GM18907 (cell line): ENCODE measurements at regions not wholly inside any gene's neighbourhood (a gene's known extent, or its start where the extent isn't known, plus 50 kb on each side); places are given as distances from the start of the nearest gene placed in this dataset.

Experiments used
- ATAC-seq: cut with Tn5 transposase; IDR thresholded peaks from one replicate; pipeline ENCODE4 v1.9.1; 2021; ENCODE audit warnings: mild to moderate bottlenecking, moderate library complexity; ENCODE audit not compliant: unreplicated experiment

GRCh38 chr3:159593927-159594605, 394.6 kb upstream of the IL12A start:
- no peak for ATAC-seq

DNA sequence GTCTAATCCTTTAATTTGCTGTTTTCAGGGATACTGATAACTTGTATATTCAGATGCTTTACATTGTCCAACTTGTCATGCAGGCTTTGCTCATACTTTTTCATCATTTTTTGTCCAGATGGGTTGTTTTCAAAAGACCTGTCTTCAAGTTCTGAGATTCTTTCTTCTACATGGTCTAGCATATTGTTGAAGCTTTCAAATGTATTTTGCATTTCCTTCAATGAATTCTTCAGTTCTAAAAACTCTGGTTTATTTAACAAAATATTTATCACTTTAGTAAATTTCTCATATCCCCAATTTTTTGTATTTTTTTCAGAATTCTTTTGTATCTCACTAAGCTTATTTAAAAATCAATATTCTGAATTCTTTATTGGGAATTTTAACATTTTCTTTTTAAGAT, 388.3 kb upstream of the IL12A start:
- ATAC-seq, result no peak

DNA sequence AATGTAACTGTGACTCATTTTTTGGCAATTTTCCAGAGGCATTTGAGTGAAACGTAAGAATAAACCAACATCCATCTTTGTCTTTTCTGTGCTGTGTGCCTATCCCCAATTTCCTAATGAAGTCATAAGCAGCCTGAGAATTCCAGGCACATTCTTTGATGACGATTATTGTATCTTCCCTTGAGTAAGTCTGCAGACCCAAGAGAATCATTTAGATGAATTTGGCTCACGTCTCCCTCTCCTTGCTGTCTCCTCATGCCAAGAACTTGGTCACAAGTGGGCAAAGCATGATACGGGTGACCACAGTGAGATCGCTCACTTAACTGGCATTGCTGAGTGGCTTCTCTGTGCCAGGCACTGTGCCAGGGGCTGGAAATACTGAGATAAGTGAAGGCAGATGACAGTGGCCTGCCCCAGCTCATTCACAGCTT, 384.5 kb upstream of the IL12A start:
- ATAC-seq, result no peak

DNA sequence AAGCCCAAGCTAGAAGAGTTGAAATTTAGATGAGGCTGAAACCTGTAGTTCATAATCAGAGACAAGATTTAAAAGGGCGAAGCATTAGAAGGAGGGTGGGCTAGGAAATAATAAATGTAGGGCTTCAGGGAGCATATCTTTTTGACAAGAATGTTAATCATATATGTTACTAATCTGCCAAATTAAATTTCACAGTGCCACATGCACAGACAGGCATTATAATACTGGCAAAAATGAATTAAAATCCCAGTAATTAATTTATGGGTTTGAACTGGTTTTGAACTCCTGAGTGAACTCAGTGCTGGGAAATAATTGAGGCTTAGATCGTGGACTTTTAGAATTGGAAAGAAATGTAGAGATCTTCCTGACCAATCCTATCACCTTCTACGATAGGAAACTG, 383.5 kb upstream of the IL12A start:
- ATAC-seq, result no peak

DNA sequence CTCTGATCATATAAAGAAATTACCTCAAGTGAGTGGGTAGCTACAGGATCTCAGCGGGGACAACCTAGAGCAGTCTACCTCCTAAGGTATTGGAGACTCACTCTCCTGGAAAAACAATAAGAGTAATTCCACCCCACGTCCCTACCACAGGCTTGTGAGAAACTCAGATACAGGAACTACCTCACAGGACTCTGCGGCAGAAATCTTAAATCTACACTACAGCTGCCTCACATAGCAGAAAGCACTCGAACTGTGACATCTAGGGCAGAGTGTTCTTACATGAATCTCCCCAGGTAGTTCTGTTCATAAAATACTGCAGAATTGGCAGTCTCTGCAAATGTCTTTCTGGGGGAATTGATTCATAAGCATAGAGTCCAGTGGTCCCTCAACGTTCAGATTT, 382.9 kb upstream of the IL12A start:
- no peak for ATAC-seq

- ATAC-seq, result no peak
These were observed 380.8 kb upstream of the IL12A start for GRCh38 chr3:159607856-159608255.

GRCh38 chr3:159608311-159608710, 380.3 kb upstream of the IL12A start:
- no peak for ATAC-seq

- ATAC-seq, result no peak
These were observed 379.0 kb upstream of the IL12A start for GRCh38 chr3:159609625-159610024.

GRCh38 chr3:159616234-159616825, 372.3 kb upstream of the IL12A start:
- ATAC-seq, result no peak

DNA sequence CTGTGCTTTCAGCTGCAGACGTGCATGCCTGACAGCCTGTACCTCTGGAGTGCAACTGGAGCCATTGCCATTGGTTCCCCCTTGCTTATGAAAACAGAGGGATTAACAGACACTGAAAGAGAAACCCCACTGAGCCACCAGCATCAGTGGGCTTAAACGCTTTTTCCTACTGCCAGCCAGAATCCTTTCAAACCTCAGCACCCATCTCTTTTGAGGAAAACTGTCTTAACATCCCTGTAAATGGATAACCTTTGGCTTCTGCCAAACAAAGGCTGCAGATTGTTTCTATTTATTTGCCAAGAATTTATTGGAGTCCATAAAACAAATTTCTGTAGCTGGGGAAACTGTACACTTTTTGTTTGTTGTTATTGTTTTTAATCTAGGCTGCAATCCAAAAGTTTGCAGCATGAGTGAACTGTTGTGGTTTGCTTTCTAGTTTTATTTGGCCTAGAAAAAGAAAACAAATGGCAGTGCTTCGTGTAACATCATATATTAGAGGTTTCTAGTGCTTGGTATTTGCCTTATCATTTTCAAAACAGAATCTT, 369.2 kb upstream of the IL12A start:
- no peak for ATAC-seq

DNA sequence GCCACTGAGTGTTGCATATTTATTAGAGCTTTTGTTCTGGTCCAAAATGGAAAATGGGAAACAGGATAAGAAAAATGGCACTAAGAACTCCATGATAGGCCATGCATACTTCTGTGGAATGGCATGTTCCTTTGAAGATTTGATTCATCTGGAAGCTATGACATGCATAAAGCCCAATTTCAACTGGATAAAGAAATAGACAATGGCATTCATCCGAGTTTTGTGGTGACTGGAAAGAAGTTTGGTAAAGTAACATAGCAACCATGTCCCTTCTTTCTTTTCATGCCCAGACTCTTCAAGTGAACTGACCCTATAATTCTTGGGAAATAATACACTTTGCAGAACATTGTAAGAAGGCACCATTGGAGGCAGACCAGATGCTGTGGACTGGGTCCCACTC, 368.4 kb upstream of the IL12A start:
- no peak for ATAC-seq

GRCh38 chr3:159620873-159621272, 367.8 kb upstream of the IL12A start:
- ATAC-seq, result no peak

DNA sequence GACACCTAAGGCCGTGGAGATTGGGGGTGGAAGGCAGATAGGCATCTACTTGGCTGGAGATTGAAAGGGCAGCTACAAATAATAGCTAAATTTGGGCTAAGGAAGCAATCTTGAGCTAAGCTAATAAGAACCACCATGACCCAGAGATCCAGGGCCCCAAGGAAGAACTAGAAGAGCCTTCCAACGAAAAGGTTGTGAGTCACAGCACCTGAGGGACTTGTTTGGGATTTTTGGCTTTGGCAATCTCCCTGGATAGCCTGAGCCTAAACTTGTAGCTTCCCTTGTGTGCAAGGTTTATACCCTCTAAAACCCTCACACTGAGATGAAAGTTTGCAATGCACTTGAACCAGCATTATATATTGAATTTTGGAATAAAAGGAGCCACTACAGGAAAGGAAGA, 364.0 kb upstream of the IL12A start:
- ATAC-seq, result no peak

DNA sequence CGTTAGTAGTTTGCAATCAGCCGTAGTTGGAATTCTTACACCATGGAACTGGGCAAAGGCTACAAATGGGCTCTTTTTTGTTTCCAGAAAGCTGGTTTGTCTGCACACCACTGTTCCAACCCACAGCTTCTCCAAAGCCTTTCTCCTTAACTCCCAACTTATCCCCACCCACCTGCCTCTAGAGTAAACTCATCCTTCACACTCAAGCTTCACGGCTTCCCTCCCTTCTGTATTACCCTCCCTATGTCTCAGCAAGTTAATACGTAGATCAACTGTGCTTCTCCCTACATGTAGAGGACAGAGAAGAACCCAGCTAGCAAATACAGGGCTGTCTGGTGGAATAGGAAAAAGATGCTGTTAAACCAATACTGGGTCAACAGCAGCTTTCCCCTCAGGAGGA, 363.0 kb upstream of the IL12A start:
- no peak for ATAC-seq

DNA sequence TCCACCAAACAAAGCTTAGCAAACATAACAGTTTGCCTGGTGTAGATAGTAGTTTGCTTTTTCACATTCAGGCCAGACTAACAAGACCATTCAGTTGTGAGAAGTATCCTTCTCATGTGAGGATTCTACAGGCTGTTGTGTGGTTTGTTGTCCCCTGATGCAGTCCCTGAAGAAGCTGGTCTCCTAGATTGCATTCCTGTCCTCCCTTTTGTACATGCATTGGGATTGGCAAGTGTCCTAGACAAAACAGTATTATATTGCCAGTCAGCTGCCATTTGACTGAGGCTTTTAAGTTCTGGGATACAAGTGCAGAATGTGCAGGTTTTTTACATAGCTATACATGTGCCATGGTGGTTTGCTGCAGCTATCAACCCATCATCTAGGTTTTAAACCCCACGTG, 362.0 kb upstream of the IL12A start:
- ATAC-seq, result no peak

- ATAC-seq, result no peak
These were observed 361.4 kb upstream of the IL12A start for GRCh38 chr3:159627229-159627628.

DNA sequence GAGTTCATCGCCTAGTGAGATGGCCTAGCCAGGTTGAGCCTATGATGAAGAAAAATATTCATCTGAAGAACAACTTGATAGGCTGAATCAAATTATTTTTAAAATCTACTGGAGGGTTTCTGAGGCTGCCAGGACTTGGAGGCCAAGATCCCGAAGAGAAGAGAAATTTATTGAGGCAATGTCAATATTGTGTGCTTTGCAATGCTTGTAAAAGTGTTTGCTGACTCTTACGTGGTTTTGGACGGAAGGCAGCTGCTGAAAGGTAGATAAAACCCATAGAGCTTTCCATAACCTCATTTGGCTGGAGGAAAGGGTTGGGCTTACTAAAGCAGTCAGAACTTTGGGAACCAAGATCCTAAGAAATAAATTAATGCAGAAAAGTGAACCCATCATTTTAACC, 361.0 kb upstream of the IL12A start:
- no peak for ATAC-seq

DNA sequence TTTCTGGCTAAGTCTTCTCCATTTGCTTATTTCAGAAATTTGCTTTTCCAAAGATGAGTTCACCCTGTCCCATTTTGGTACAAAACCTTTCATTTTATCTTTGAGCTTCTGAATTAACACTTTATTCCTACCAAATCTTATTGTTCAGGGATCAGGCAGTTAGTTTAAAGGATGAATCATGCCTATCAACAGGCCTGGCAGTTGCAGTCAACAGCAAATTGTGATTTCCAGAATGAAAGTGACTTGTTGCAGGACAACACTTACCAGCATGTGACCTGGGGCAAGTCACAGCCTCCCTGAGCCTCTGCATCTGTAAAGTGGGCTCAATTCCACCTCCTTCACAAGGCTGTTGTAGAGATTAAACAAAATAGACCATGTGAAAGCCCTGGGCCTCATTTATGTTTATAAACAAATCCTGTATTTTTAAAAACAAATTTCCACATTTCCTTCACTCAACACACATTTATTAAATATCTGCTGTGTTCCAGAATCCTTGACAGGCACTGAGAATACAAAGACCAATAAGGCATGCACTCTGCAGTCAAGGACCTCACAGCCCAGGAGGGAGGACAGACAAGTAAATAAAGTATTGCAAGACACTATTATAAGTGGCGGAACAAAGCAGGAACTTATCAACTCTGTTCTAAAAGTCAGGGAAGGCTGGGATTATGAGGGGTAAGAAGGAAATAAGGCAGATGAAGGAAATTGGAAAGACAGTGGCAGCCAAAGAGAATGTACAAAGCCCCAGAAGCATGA, 359.1 kb upstream of the IL12A start:
- no peak for ATAC-seq

GRCh38 chr3:159631226-159631625, 357.4 kb upstream of the IL12A start:
- ATAC-seq, result no peak

DNA sequence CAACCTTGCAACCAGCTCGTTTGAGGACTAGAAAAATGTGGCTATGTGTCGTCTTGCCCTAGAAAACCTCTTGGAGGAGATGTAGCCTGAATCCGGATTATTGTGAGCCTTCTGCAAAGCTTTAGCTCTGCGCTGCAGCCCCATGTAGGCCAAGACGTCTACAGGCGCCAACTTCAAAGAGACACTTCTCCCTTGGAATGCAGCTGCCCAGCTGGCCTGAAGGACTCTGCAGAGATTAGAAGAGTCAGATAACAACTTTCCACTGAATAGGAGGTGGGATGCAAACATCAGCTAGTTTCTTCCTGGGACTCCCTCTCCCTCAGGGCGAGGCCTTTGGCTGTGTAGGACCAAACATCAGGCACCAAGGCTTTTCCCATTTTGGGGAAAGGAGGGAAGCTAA, 356.5 kb upstream of the IL12A start:
- ATAC-seq, result no peak

DNA sequence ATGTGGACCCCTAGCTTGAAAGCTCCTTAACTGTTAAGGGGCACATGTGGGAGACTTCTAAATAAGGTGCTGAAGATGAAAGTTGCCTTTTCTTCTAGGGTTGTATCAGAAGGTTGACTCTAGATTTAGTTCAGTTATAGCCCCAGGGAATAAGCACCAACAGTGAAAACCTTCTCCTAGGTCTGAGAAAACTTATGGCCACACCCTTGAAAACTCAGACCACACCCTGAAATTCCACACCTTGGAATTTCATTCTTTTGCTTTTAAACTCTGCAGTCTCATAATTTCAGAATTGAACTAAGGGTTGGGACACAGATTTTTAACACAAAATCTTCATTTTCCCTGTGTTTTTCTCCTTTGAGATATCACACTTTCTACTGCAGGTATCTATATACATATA, 355.8 kb upstream of the IL12A start:
- ATAC-seq, result no peak

DNA sequence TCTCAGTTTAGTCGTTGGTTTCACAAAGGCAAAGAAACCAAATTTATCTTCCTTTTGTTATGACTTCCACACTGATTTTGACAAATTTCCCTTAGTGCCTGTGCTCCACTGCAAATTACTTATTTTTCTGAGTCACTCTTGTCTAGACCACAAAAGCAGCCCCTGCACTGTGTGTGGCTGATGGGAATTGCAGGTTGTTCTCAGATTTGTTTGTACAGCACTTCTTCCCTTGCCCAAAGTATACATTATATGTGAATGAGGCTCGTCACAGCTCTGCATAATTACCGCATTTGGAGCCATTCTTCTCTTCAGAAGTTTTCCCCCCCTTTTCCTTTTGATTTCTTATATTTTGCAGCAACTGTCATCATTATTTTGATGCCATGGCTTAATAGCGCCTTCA, 354.2 kb upstream of the IL12A start:
- ATAC-seq, result no peak
